ENCODE measurements at regions not wholly inside any gene's neighbourhood (a gene's known extent, or its start where the extent isn't known, plus 50 kb on each side); places are given as distances from the start of the nearest gene placed in this dataset.

- TF ChIP-seq EZH2 (IDR thresholded peaks at IDR 0.05; ENCODE audit: borderline replicate concordance, low read depth, low read length, poor library complexity, severe bottlenecking) = no peak
- no peak for TF ChIP-seq CTCF (conservative IDR thresholded peaks at IDR 0.05; ENCODE audit: low read depth, low read length)
- H3K27ac ChIP-seq (ENCODE audit: low read depth, low read length, poor library complexity, severe bottlenecking) = no peak overlapping the region
- no peaks in the 10 kb centered on the region for H3K9me3 ChIP-seq (ENCODE audit: low read depth, low read length, poor library complexity, severe bottlenecking)
- H3K4me3 ChIP-seq (ENCODE audit: low read depth, low read length, poor library complexity, severe bottlenecking) = no peak overlapping the region
- no peaks in the 10 kb centered on the region for H3K4me1 ChIP-seq (ENCODE audit: insufficient read depth, low read length, poor library complexity, severe bottlenecking)
- intact Hi-C loops (cut with micrococcal nuclease; ENCODE audit: unreplicated experiment) = no loop called here
- no peaks in the 10 kb centered on the region for H3K36me3 ChIP-seq (ENCODE audit: insufficient read depth, low read length, poor library complexity, severe bottlenecking)
- DNase-seq (ENCODE audit: low spot score) = no peak
- H3K27me3 ChIP-seq (replicated peaks; ENCODE audit: insufficient read depth, low read depth, low read length, poor library complexity) = no peaks in the 10 kb centered on the region
- ChIA-PET CTCF (no interaction called here), POLR2A (ENCODE audit: low non-redundant PET) (no interaction called here)
- BruUV-seq (replicated peaks) = no TSS peak
Measured at GRCh38 chr7:69218576-69218975, 379.7 kb upstream of the AUTS2 start.

- Histone ChIP-seq H3K4me1 (ENCODE audit: insufficient read depth, low read length, poor library complexity, severe bottlenecking) (no peaks in the 10 kb centered on the region), H3K9me3 (ENCODE audit: low read depth, low read length, poor library complexity, severe bottlenecking) (no peaks in the 10 kb centered on the region), H3K27me3 (replicated peaks; ENCODE audit: insufficient read depth, low read depth, low read length, poor library complexity) (no peaks in the 10 kb centered on the region), H3K4me3 (ENCODE audit: low read depth, low read length, poor library complexity, severe bottlenecking) (no peak overlapping the region), H3K36me3 (ENCODE audit: insufficient read depth, low read length, poor library complexity, severe bottlenecking) (no peaks in the 10 kb centered on the region), H3K27ac (ENCODE audit: low read depth, low read length, poor library complexity, severe bottlenecking) (no peak overlapping the region)
- no peak for TF ChIP-seq CTCF (conservative IDR thresholded peaks at IDR 0.05; ENCODE audit: low read depth, low read length)
- no peak for TF ChIP-seq EZH2 (IDR thresholded peaks at IDR 0.05; ENCODE audit: borderline replicate concordance, low read depth, low read length, poor library complexity, severe bottlenecking)
- intact Hi-C loops (cut with micrococcal nuclease; ENCODE audit: unreplicated experiment) = no loop called here
- peak; percentile 21 for DNase-seq (ENCODE audit: low spot score)
- ChIA-PET CTCF (no interaction called here), POLR2A (ENCODE audit: low non-redundant PET) (interaction anchor here (0.6 kb wide), 1 partner anchor 495 kb away, joined by 12 read pairs; no protein-coding TSS in a partner anchor)
- no TSS peak for BruUV-seq (replicated peaks)
Measured at GRCh38 chr7:69219381-69219780, 378.9 kb upstream of the AUTS2 start.

- no TSS peak for BruUV-seq (replicated peaks)
- DNase-seq (ENCODE audit: low spot score) = no peak
- no peak for TF ChIP-seq EZH2 (IDR thresholded peaks at IDR 0.05; ENCODE audit: borderline replicate concordance, low read depth, low read length, poor library complexity, severe bottlenecking)
- no peak for TF ChIP-seq CTCF (conservative IDR thresholded peaks at IDR 0.05; ENCODE audit: low read depth, low read length)
Measured at GRCh38 chr7:69225259-69225943, 372.9 kb upstream of the AUTS2 start.

More at GRCh38 chr7:69225259-69225943, 372.9 kb upstream of the AUTS2 start:
- Histone ChIP-seq H3K9me3 (ENCODE audit: low read depth, low read length, poor library complexity, severe bottlenecking) (no peaks in the 10 kb centered on the region), H3K4me3 (ENCODE audit: low read depth, low read length, poor library complexity, severe bottlenecking) (no peak overlapping the region), H3K27ac (ENCODE audit: low read depth, low read length, poor library complexity, severe bottlenecking) (no peak overlapping the region), H3K36me3 (ENCODE audit: insufficient read depth, low read length, poor library complexity, severe bottlenecking) (no peaks in the 10 kb centered on the region), H3K27me3 (replicated peaks; ENCODE audit: insufficient read depth, low read depth, low read length, poor library complexity) (no peaks in the 10 kb centered on the region), H3K4me1 (ENCODE audit: insufficient read depth, low read length, poor library complexity, severe bottlenecking) (no peaks in the 10 kb centered on the region)
- POLR2A ChIA-PET (ENCODE audit: low non-redundant PET) = no interaction called here
- intact Hi-C loops (cut with micrococcal nuclease; ENCODE audit: unreplicated experiment) = no loop called here
- CTCF ChIA-PET = no interaction called here

All from A673 (cell line).